ENCODE measurements at regions not wholly inside any gene's neighbourhood (a gene's known extent, or its start where the extent isn't known, plus 50 kb on each side); places are given as distances from the start of the nearest gene placed in this dataset.

DNA sequence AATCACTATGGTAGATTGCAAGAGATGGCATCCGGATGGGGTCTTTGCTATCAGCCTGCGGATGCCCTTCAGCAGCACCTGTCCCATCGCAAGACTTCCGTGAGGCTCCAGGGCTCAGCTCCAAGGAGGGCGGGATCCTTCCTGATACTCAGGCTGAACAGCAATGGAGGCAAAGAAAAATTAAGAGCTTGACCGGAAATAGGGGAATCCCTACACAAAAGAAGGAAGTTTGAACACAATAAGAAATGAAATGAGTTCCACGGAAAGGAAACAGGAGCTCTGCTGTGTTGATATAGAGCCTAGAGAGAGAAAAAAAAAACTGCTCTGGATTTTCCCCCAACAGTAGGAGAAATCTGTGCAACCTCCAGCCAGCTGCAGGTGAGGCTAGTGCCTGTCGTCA, 91.9 kb downstream of the ARL4C start:
- DNase-seq (ENCODE audit: low read depth in 1 of 2, low spot score in 1 of 2): no peak
- H3K27ac ChIP-seq (replicated peaks): no peak overlapping the region
- H3K27me3 ChIP-seq (ENCODE audit: insufficient read depth, poor library complexity, severe bottlenecking): no peaks in the 10 kb centered on the region
- TF ChIP-seq, protein P1, sequence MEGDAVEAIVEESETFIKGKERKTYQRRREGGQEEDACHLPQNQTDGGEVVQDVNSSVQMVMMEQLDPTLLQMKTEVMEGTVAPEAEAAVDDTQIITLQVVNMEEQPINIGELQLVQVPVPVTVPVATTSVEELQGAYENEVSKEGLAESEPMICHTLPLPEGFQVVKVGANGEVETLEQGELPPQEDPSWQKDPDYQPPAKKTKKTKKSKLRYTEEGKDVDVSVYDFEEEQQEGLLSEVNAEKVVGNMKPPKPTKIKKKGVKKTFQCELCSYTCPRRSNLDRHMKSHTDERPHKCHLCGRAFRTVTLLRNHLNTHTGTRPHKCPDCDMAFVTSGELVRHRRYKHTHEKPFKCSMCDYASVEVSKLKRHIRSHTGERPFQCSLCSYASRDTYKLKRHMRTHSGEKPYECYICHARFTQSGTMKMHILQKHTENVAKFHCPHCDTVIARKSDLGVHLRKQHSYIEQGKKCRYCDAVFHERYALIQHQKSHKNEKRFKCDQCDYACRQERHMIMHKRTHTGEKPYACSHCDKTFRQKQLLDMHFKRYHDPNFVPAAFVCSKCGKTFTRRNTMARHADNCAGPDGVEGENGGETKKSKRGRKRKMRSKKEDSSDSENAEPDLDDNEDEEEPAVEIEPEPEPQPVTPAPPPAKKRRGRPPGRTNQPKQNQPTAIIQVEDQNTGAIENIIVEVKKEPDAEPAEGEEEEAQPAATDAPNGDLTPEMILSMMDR (IDR thresholded peaks at IDR 0.05; ENCODE audit: insufficient read depth, low read length): no peak
- TF ChIP-seq, protein P2, sequence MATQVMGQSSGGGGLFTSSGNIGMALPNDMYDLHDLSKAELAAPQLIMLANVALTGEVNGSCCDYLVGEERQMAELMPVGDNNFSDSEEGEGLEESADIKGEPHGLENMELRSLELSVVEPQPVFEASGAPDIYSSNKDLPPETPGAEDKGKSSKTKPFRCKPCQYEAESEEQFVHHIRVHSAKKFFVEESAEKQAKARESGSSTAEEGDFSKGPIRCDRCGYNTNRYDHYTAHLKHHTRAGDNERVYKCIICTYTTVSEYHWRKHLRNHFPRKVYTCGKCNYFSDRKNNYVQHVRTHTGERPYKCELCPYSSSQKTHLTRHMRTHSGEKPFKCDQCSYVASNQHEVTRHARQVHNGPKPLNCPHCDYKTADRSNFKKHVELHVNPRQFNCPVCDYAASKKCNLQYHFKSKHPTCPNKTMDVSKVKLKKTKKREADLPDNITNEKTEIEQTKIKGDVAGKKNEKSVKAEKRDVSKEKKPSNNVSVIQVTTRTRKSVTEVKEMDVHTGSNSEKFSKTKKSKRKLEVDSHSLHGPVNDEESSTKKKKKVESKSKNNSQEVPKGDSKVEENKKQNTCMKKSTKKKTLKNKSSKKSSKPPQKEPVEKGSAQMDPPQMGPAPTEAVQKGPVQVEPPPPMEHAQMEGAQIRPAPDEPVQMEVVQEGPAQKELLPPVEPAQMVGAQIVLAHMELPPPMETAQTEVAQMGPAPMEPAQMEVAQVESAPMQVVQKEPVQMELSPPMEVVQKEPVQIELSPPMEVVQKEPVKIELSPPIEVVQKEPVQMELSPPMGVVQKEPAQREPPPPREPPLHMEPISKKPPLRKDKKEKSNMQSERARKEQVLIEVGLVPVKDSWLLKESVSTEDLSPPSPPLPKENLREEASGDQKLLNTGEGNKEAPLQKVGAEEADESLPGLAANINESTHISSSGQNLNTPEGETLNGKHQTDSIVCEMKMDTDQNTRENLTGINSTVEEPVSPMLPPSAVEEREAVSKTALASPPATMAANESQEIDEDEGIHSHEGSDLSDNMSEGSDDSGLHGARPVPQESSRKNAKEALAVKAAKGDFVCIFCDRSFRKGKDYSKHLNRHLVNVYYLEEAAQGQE (IDR thresholded peaks at IDR 0.05; ENCODE audit: insufficient replicate concordance, low read depth): no peak
- TF ChIP-seq GABPA (IDR thresholded peaks at IDR 0.05; ENCODE audit: low read depth): no peak
- TF ChIP-seq SPI1 (IDR thresholded peaks at IDR 0.05; ENCODE audit: borderline replicate concordance, low read depth): no peak
- no peak for TF ChIP-seq POLR2AphosphoS5 (IDR thresholded peaks at IDR 0.05; ENCODE audit: low read depth)
- no peak overlapping the region for H3K4me3 ChIP-seq (replicated peaks; ENCODE audit: insufficient read depth, low read length)

- TF ChIP-seq, protein P1 (IDR thresholded peaks at IDR 0.05; ENCODE audit: insufficient read depth, low read length): no peak
- TF ChIP-seq SPI1 (IDR thresholded peaks at IDR 0.05; ENCODE audit: borderline replicate concordance, low read depth) (no peak), POLR2AphosphoS5 (IDR thresholded peaks at IDR 0.05; ENCODE audit: low read depth) (no peak), GABPA (IDR thresholded peaks at IDR 0.05; ENCODE audit: low read depth) (no peak)
- TF ChIP-seq, protein P2 (IDR thresholded peaks at IDR 0.05; ENCODE audit: insufficient replicate concordance, low read depth): no peak
- no peaks in the 10 kb centered on the region for H3K27me3 ChIP-seq (ENCODE audit: insufficient read depth, poor library complexity, severe bottlenecking)
- H3K27ac ChIP-seq (replicated peaks): no peak overlapping the region
- DNase-seq (ENCODE audit: low read depth in 1 of 2, low spot score in 1 of 2): no peak
- no peak overlapping the region for H3K4me3 ChIP-seq (replicated peaks; ENCODE audit: insufficient read depth, low read length)
Observed at GRCh38 chr2:234403751-234404150, 93.1 kb downstream of the ARL4C start.

DNA sequence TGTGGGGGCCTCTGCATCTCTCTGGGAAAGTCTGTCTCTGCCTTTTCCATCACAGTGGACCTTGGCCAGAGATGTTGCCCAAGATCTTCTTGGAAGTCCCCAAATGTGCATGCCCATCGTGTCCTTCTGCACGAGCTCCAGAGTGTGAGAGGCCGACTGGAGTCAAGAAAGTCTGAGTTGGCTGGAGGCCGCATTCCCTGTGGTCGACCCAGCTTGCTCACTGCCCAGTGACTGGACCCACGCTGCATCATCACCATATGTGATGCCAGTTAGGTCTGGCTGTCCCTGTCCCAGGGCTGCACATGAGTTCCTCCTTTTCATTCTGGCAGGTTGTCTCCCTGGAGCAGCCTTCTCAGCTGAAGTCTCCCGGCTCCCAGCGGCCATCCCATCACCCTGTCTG, 93.8 kb downstream of the ARL4C start:
- H3K27me3 ChIP-seq (ENCODE audit: insufficient read depth, poor library complexity, severe bottlenecking): no peaks in the 10 kb centered on the region
- no peak overlapping the region for H3K4me3 ChIP-seq (replicated peaks; ENCODE audit: insufficient read depth, low read length)
- no peak overlapping the region for H3K27ac ChIP-seq (replicated peaks)
- TF ChIP-seq SPI1 (IDR thresholded peaks at IDR 0.05; ENCODE audit: borderline replicate concordance, low read depth) (no peak), POLR2AphosphoS5 (IDR thresholded peaks at IDR 0.05; ENCODE audit: low read depth) (no peak), GABPA (IDR thresholded peaks at IDR 0.05; ENCODE audit: low read depth) (no peak)
- TF ChIP-seq, protein P2 (IDR thresholded peaks at IDR 0.05; ENCODE audit: insufficient replicate concordance, low read depth): no peak
- TF ChIP-seq, protein P1 (IDR thresholded peaks at IDR 0.05; ENCODE audit: insufficient read depth, low read length): no peak
- DNase-seq (ENCODE audit: low read depth in 1 of 2, low spot score in 1 of 2): no peak
